HUES6 (cell line): ENCODE measurements at regions not wholly inside any gene's neighbourhood (a gene's known extent, or its start where the extent isn't known, plus 50 kb on each side); places are given as distances from the start of the nearest gene placed in this dataset.

ENCODE experiments used
- H3K27ac ChIP-seq: 2 replicates; pipeline ENCODE4 v1.7.0; 2013; ENCODE audit warnings: low read depth, mild to moderate bottlenecking, low read length, inconsistent platforms
- H3K27me3 ChIP-seq: 2 replicates; pipeline ENCODE4 v1.6.1; 2013; ENCODE audit warnings: low read length; ENCODE audit not compliant: control insufficient read depth, insufficient read depth
- H3K36me3 ChIP-seq: 2 replicates; pipeline ENCODE4 v1.6.1; 2013; ENCODE audit warnings: low read length; ENCODE audit not compliant: control insufficient read depth, insufficient read depth
- H3K4me1 ChIP-seq: 2 replicates; pipeline ENCODE4 v1.6.1; 2013; ENCODE audit warnings: low read length; ENCODE audit not compliant: control insufficient read depth, insufficient read depth
- H3K4me3 ChIP-seq: 2 replicates; pipeline ENCODE4 v1.5.1; 2013; ENCODE audit warnings: low read depth, low read length
- H3K9ac ChIP-seq: one replicate; pipeline ENCODE4 v1.6.1; 2013; ENCODE audit warnings: mild to moderate bottlenecking, low read length
- H3K9me3 ChIP-seq: 2 replicates; pipeline ENCODE4 v1.6.1; 2013; ENCODE audit warnings: low read depth, low read length; ENCODE audit not compliant: control insufficient read depth, insufficient read depth

DNA sequence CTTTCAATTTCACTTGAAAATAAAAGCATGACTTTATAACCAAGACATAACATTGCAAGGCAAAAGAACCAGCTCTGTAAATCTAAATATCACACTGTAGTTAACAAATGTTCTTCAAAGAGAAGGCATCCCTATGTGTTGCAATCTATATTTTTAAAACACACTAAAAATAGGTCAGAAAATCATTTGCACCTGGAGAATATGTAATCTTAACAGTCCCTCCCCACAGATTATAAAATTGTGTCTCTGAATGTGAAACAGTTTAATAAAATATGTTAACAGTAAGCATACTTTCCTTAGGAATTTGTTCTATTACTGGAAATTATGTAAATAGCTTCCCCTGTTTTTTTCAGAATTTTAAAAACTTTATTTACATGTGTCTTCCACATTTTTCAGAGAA is 351.9 kb downstream of the COL12A1 start:
- Histone ChIP-seq H3K9ac (no peak overlapping the region), H3K27ac (no peak overlapping the region), H3K9me3 (no peaks in the 10 kb centered on the region), H3K4me3 (no peak overlapping the region), H3K4me1 (no peaks in the 10 kb centered on the region), H3K36me3 (no peaks in the 10 kb centered on the region), H3K27me3 (no peaks in the 10 kb centered on the region)

GRCh38 chr6:74851596-74851995 is 354.3 kb downstream of the COL12A1 start:
- no peaks in the 10 kb centered on the region for H3K36me3 ChIP-seq
- H3K9ac ChIP-seq, result no peak overlapping the region
- H3K27me3 ChIP-seq, result no peaks in the 10 kb centered on the region
- H3K4me3 ChIP-seq, result no peak overlapping the region
- H3K9me3 ChIP-seq, result no peaks in the 10 kb centered on the region
- no peak overlapping the region for H3K27ac ChIP-seq
- H3K4me1 ChIP-seq, result no peaks in the 10 kb centered on the region

- Histone ChIP-seq H3K27ac (no peak overlapping the region), H3K4me3 (no peak overlapping the region), H3K36me3 (no peaks in the 10 kb centered on the region), H3K4me1 (no peaks in the 10 kb centered on the region), H3K9ac (no peak overlapping the region), H3K9me3 (no peaks in the 10 kb centered on the region), H3K27me3 (no peaks in the 10 kb centered on the region)
These were observed 364.9 kb downstream of the COL12A1 start for GRCh38 chr6:74840953-74841352.

DNA sequence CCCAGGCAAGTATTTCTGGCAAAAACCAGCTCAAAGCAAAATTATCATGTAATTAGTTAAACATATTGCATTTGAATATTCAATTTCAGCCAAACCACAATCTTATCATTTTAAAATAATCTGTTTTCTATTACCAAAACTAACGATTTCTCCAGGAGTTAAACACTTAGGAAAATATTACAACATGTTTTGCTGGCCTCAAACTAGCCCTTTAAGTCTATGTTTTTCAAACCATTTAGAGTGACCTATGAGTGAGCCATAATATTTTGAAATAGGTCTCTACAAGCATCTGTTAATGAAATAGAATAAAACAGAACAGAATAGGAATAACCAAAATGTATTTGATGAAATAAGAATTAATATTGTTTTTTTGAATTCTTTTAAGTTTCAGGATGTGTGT is 370.9 kb downstream of the COL12A1 start:
- Histone ChIP-seq H3K9me3 (no peaks in the 10 kb centered on the region), H3K4me1 (no peaks in the 10 kb centered on the region), H3K9ac (no peak overlapping the region), H3K36me3 (no peaks in the 10 kb centered on the region), H3K27me3 (no peaks in the 10 kb centered on the region), H3K27ac (no peak overlapping the region), H3K4me3 (no peak overlapping the region)

DNA sequence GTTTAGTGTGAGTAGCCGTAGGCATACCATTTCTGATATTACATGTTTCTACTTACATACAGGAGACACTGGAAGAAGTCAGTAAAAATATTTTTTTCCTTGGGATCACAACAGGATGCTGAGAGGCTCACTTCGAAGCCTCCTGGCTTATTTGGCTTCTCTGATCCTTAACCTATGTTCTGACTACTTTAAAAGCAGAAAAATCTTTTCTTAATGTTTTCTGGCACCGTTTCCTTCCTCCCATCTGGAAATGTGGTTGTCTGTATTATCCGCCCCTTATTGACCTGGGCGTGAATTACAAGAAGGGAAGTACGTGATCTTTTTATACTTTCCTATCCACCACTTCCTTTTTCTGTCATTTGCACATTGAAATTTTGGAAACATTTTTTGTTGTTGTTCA is 379.6 kb downstream of the COL12A1 start:
- no peaks in the 10 kb centered on the region for H3K4me1 ChIP-seq
- H3K27ac ChIP-seq, result no peak overlapping the region
- no peak overlapping the region for H3K9ac ChIP-seq
- no peaks in the 10 kb centered on the region for H3K36me3 ChIP-seq
- no peaks in the 10 kb centered on the region for H3K9me3 ChIP-seq
- no peak overlapping the region for H3K4me3 ChIP-seq
- no peaks in the 10 kb centered on the region for H3K27me3 ChIP-seq

DNA sequence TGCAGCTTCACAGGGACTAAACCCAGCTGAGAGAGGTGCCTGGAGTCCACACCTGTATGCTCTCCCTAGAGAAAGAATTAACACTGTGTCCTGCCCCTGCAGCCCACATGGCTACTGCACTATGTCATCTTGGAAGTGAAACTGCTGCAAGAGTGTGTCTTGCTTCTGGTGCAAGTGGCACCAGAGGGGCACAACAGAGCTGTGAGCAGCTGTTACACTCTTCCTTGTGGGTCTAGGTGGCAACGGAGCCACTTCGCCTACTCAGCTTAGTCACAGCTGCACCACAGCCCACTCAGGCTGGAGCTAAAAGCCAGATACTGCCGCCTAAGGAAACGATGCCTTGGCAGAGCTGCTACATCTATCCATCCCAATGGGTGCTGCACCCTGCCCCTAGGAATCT is 391.4 kb downstream of the COL12A1 start:
- no peak overlapping the region for H3K9ac ChIP-seq
- H3K27ac ChIP-seq, result no peak overlapping the region
- no peaks in the 10 kb centered on the region for H3K36me3 ChIP-seq
- no peak overlapping the region for H3K4me3 ChIP-seq
- H3K9me3 ChIP-seq, result no peaks in the 10 kb centered on the region
- H3K27me3 ChIP-seq, result no peaks in the 10 kb centered on the region
- no peaks in the 10 kb centered on the region for H3K4me1 ChIP-seq

DNA sequence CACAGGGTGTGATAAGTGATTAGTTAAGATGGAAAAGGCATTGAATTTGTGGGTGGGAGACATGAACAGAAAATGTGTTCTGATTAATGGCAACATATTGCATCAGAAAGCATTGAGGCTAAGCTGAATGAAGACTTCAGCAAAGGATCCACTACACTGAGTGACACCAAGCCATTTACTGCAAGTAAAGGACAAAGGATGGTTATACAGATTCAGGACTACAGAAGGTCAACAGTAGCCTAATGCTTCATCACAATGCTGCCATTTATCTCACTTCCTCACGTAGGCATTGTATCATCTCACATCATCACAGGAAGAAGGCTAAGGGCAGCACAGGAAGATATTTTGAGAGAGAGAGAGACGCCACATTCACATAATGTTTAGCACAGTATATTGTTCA is 398.2 kb downstream of the COL12A1 start:
- Histone ChIP-seq H3K27me3 (no peaks in the 10 kb centered on the region), H3K9me3 (no peaks in the 10 kb centered on the region), H3K4me3 (no peak overlapping the region), H3K4me1 (no peaks in the 10 kb centered on the region), H3K36me3 (no peaks in the 10 kb centered on the region), H3K27ac (no peak overlapping the region), H3K9ac (no peak overlapping the region)

- H3K4me3 ChIP-seq, result no peak overlapping the region
- no peaks in the 10 kb centered on the region for H3K27me3 ChIP-seq
- no peak overlapping the region for H3K27ac ChIP-seq
- no peaks in the 10 kb centered on the region for H3K36me3 ChIP-seq
- no peak overlapping the region for H3K9ac ChIP-seq
- peaks cover 6% of the 10 kb centered on the region; the same call in 1 of the 2 replicates for H3K9me3 ChIP-seq
- no peaks in the 10 kb centered on the region for H3K4me1 ChIP-seq
These were observed 399.7 kb downstream of the COL12A1 start for GRCh38 chr6:74805916-74806696.

GRCh38 chr6:74798302-74798701 is 407.6 kb downstream of the COL12A1 start:
- H3K27me3 ChIP-seq, result no peaks in the 10 kb centered on the region
- no peaks in the 10 kb centered on the region for H3K4me1 ChIP-seq
- no peaks in the 10 kb centered on the region for H3K36me3 ChIP-seq
- H3K27ac ChIP-seq, result no peak overlapping the region
- peaks cover 15% of the 10 kb centered on the region for H3K9me3 ChIP-seq
- H3K9ac ChIP-seq, result no peak overlapping the region
- H3K4me3 ChIP-seq, result no peak overlapping the region

GRCh38 chr6:74785236-74785635 is 420.6 kb downstream of the COL12A1 start:
- Histone ChIP-seq H3K9ac (no peak overlapping the region), H3K27me3 (no peaks in the 10 kb centered on the region), H3K27ac (no peak overlapping the region), H3K36me3 (no peaks in the 10 kb centered on the region), H3K4me1 (no peaks in the 10 kb centered on the region), H3K9me3 (no peaks in the 10 kb centered on the region), H3K4me3 (no peak overlapping the region)

- no peak overlapping the region for H3K4me3 ChIP-seq
- no peaks in the 10 kb centered on the region for H3K27me3 ChIP-seq
- no peaks in the 10 kb centered on the region for H3K4me1 ChIP-seq
- H3K27ac ChIP-seq, result no peak overlapping the region
- H3K36me3 ChIP-seq, result no peaks in the 10 kb centered on the region
- no peaks in the 10 kb centered on the region for H3K9me3 ChIP-seq
- H3K9ac ChIP-seq, result no peak overlapping the region
These were observed 423.5 kb downstream of the COL12A1 start for GRCh38 chr6:74782346-74782745.
